ENCODE measurements at regions not wholly inside any gene's neighbourhood (a gene's known extent, or its start where the extent isn't known, plus 50 kb on each side); places are given as distances from the start of the nearest gene placed in this dataset.

- DNase-seq (ENCODE audit: low read depth in 2 of 2) = no peak
Observed at GRCh38 chr4:181601103-181601502, 642.1 kb upstream of the TENM3 start.

GRCh38 chr4:181604546-181604945 lies 638.7 kb upstream of the TENM3 start:
- DNase-seq (ENCODE audit: low read depth in 2 of 2) = no peak

GRCh38 chr4:181606300-181606699 lies 636.9 kb upstream of the TENM3 start:
- DNase-seq (ENCODE audit: low read depth in 2 of 2) = no peak

GRCh38 chr4:181608181-181608580 lies 635.0 kb upstream of the TENM3 start:
- DNase-seq (ENCODE audit: low read depth in 2 of 2) = no peak

- no peak for DNase-seq (ENCODE audit: low read depth in 2 of 2)
Observed at GRCh38 chr4:181611033-181611711, 632.0 kb upstream of the TENM3 start.

DNA sequence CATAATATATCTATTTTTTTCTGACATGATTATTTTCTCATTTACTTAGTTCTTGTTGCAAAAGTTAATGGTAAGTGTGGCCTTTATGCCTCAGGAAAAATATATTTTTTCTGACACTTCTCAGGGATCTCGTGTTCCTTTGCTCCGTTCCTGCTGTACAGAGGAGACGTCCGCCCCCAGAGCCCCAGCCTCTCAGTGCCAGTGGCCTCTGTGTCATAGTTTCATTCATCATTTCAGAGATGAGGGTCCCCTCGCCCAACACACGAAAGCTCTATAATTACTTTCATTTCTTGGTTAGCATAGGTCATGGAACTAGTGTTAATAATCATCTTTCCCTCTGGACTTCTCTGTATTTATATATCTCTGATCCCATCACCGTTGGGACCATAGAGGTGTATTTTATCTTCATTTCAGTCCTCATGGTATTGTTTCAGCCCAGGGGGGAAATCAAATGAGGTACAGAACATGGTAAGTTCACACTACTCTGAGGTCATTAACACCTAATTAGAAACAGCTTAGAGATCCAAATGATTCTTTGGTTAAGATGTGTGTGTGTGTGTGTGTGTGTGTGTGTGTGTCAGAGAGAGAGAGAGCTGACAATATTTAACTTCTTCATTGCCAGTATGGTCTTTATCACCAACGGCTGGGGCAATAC lies 631.1 kb upstream of the TENM3 start:
- DNase-seq (ENCODE audit: low read depth in 2 of 2) = no peak

- no peak for DNase-seq (ENCODE audit: low read depth in 2 of 2)
Observed at GRCh38 chr4:181613200-181613599, 630.0 kb upstream of the TENM3 start.

- DNase-seq (ENCODE audit: low read depth in 2 of 2) = no peak
Observed at GRCh38 chr4:181618038-181618618, 625.1 kb upstream of the TENM3 start.

- DNase-seq (ENCODE audit: low read depth in 2 of 2) = no peak
Observed at GRCh38 chr4:181618896-181619295, 624.3 kb upstream of the TENM3 start.

DNA sequence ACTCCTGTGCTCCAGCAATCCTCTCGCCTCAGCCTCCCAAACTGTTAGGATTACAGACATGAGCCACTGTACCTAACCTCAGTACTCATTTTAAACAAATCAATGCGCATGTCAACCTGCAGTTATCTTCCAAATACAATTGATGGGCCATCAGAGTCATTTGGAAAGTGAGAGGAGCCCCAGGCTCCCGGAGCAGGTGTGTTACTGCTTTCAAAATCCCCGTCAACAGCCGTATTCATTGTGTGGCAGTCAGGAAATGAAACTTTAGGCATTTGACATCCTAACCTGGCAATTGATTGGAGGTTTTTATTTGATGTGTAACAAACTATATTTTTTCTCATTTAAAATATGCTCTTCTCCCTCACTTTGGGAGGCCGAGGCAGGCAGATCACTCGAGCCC lies 623.6 kb upstream of the TENM3 start:
- no peak for DNase-seq (ENCODE audit: low read depth in 2 of 2)

- DNase-seq (ENCODE audit: low read depth in 2 of 2) = no peak
Observed at GRCh38 chr4:181637186-181638105, 605.8 kb upstream of the TENM3 start.

DNA sequence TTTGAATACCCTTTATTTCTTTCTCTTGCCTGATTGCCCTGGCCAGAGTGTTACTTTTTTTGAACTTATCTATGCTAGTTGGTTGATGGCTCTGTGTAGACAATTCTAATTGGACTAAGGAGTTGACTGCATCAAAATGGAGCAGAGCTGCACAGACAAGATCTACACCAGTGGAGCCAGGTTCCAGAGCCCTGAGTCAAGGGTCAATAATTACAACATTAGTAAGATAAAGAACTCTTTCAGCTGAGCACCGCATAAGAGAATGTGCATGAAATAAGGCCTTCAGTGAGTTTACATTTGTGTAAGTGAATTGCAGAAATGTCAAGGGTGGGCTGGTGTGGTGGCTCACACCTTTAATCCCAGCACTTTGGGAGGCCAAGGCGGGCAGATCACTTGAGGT lies 599.7 kb upstream of the TENM3 start:
- DNase-seq (ENCODE audit: low read depth in 2 of 2) = no peak

GRCh38 chr4:181645489-181645888 lies 597.7 kb upstream of the TENM3 start:
- DNase-seq (ENCODE audit: low read depth in 2 of 2) = no peak

DNA sequence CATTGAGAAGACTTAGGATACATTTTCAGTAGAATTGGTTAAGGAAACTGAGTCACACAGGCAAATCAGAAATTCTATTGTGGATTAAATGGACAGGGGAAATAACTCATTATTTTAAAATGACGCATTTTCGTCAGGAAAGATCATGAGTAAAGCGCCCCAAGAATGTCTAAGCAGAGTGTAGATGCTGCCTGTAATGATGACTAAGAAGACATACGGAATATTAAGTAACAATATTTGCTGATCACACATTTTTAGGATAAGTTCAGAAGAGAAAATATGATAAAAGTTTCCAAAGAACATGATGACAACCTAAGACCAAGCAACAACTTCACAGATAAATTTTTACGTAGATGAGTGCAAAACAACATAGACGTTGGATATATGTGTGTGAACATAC lies 596.3 kb upstream of the TENM3 start:
- DNase-seq (ENCODE audit: low read depth in 2 of 2) = no peak

DNA sequence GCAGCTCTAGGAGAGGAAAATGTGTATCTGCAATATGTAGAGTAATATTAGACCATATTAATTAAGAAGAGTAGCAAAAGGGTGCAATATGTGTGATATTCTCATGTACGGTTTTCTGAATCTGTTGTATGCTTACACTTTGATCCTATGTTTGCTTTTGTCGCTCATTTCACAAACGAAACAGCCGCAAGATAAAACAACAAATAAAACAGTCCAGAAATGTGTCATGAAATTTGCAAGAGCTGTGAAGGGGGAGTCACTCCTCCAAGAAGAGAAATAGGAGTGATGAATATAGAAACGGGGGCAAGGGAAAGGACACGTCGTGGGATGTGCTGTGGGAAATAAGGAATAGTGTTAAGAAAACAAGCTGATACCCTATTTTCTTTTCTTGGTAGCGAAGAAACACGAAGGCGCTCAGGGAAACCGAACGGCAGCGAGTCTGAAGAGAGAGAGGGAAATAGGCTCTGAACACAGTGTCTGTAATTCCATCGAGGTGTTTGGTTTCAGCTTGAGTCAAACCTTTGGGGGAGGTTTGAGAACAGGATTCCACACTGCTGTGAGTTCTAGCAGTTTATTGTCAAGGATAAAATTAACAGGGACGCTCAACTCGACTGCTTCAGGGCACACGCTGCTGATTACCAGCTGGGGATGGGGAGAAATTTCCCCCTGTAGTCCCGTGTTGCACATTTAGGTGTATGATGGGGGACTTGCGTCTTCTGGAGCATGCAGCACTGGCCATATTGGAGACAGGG lies 595.6 kb upstream of the TENM3 start:
- no peak for DNase-seq (ENCODE audit: low read depth in 2 of 2)

- no peak for DNase-seq (ENCODE audit: low read depth in 2 of 2)
Observed at GRCh38 chr4:181650033-181650825, 593.0 kb upstream of the TENM3 start.

DNA sequence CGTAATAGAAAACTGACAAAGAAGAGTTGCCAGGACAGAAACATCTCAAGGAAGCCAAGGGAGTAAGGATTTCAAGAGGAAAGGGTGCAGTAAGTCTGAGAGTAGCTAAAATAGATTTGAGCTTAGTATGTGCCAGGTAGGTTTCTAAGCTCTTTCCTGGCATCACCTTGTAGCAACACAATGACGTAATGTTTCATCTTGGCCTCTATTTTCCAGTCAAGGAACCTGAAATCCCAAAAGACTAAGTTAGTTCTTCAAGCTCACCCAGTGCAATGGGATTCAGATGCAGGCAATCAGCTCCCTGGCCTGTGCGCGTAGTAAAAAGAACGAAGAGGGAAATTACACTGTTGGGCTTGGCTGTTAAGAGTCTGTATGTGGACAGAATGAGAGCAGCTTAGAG lies 586.5 kb upstream of the TENM3 start:
- no peak for DNase-seq (ENCODE audit: low read depth in 2 of 2)

GRCh38 chr4:181659202-181659601 lies 584.0 kb upstream of the TENM3 start:
- no peak for DNase-seq (ENCODE audit: low read depth in 2 of 2)

GRCh38 chr4:181659876-181660275 lies 583.3 kb upstream of the TENM3 start:
- DNase-seq (ENCODE audit: low read depth in 2 of 2) = no peak

DNA sequence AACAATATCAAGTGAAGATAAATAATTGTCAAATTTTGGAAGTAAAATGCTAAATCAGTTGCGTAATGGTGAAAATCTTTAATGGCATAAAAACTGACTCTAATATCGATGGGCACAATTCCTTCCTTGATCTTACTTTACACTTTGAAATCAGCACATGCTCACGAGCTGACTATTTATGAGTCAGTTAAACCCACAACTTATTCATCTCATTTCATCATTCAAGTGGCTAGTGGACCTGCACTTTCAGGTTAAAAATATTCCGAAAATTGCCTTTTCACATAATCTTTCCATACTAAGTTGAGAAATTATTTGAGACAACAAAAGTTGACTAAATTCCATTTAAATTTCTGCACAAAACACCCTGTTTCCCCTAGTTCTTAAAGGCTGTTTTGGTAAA lies 582.1 kb upstream of the TENM3 start:
- no peak for DNase-seq (ENCODE audit: low read depth in 2 of 2)

DNA sequence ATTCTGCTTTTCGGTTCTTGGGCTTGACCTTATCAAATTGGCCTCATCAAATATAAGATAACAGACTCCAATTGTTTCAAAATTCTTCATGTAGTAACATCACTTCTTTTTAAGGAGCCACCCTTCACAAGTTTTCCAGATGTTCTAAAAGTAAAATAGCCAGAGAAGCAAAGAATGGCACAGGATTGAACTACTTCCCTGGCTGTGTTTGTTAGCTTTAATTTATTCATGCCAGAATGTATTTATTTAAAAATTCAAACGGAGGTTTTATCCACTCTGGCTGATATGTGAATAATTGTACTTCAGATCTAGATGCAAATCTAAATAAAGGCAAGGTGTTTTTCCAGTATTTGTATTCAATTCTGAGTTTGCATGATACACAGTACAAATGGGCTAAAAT lies 581.3 kb upstream of the TENM3 start:
- no peak for DNase-seq (ENCODE audit: low read depth in 2 of 2)
